ENCODE measurements at regions not wholly inside any gene's neighbourhood (a gene's known extent, or its start where the extent isn't known, plus 50 kb on each side); places are given as distances from the start of the nearest gene placed in this dataset.

DNA sequence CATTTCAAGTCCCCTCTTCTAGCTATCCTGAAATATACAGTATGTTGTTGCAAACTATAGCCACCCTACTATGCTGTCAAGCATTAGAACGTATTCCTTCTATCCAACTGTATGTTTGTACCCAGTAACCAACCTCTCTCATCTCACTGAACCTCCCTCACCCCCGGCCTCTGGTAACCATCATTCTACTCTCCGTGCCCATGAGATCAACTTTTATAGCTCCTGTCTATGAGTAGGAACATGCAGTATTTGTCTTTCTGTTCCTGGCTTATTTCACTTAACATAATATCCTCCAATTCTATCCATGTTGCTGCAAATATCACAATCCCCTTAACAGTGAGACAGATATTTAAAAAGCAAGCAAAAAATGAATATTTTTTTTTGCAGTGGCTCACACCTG lies 196.9 kb downstream of the PAX1 start:
- Histone ChIP-seq H3K4me2 (ENCODE audit: low read length) (no peak overlapping the region), H3K79me2 (ENCODE audit: low read length) (no peaks in the 10 kb centered on the region), H3K27ac (ENCODE audit: low read length) (no peak overlapping the region), H3K4me1 (ENCODE audit: insufficient read depth, low read length) (no peaks in the 10 kb centered on the region), H2AFZ (ENCODE audit: low read length) (no peak overlapping the region), H4K20me1 (ENCODE audit: low read length) (no peaks in the 10 kb centered on the region), H3K27me3 (ENCODE audit: low read length) (no peaks in the 10 kb centered on the region), H3F3A (ENCODE audit: low read length, unreplicated experiment) (no peaks in the 10 kb centered on the region), H3K9me3 (ENCODE audit: low read length) (no peaks in the 10 kb centered on the region), H3K9me2 (replicated peaks; ENCODE audit: low read length) (no peaks in the 10 kb centered on the region), H3K9ac (ENCODE audit: low read length) (no peak overlapping the region), H3K36me3 (ENCODE audit: low read depth, low read length) (no peaks in the 10 kb centered on the region), H3K4me3 (ENCODE audit: low read length) (no peak overlapping the region)
- ATAC-seq (no peak), DNase-seq (no peak)
- CTCF ChIA-PET, result no interaction called here
- TF ChIP-seq, protein P1, sequence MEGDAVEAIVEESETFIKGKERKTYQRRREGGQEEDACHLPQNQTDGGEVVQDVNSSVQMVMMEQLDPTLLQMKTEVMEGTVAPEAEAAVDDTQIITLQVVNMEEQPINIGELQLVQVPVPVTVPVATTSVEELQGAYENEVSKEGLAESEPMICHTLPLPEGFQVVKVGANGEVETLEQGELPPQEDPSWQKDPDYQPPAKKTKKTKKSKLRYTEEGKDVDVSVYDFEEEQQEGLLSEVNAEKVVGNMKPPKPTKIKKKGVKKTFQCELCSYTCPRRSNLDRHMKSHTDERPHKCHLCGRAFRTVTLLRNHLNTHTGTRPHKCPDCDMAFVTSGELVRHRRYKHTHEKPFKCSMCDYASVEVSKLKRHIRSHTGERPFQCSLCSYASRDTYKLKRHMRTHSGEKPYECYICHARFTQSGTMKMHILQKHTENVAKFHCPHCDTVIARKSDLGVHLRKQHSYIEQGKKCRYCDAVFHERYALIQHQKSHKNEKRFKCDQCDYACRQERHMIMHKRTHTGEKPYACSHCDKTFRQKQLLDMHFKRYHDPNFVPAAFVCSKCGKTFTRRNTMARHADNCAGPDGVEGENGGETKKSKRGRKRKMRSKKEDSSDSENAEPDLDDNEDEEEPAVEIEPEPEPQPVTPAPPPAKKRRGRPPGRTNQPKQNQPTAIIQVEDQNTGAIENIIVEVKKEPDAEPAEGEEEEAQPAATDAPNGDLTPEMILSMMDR (conservative IDR thresholded peaks at IDR 0.05; ENCODE audit: low read depth, low read length), result no peak
- no peak for TF ChIP-seq EZH2 (IDR thresholded peaks at IDR 0.05; ENCODE audit: low read length, unreplicated experiment)
- no peak for TF ChIP-seq EZH2phosphoT487 (IDR thresholded peaks at IDR 0.05; ENCODE audit: borderline replicate concordance, low read length)
- intact Hi-C loops (cut with micrococcal nuclease), result no loop called here
- POLR2A ChIA-PET (ENCODE audit: unreplicated experiment), result no interaction called here
- no TSS peak for BruUV-seq (replicated peaks)

DNA sequence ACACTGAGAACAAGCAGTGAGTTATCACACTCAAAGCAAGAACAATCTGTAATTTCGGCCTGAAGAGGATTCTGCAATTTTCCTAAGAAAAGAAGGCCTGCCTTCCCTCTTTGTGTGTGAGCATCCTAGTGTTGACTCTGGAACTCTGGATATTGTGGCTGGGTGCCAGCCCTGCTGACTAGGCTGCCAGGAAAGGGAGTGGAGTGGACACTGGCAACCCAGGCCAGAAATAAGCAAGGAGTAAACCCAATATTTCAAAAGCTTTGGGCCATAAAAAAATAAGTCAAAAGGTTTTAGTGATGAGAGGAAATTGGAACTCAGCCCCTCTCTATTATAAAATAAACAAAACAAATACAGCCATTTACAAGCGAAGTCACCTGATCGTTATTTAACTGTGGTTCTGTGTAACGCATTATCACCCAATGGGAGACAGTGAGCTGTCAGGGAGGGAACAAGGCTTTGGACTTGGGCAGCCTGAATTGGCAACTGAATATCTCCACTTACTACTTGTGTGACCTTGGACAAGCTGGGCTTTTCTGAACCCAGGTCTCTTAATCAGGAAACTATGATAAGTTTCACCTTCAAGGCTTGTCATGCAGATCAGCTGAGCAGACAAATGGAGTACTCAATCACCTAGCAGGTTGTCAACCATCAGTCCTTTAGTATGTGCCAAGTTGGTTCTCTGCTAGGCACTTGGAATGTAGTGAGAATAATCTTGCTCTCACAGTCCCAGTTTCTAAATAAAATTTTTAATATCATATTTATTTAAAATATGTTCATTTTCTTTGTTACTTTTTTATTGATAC lies 196.2 kb downstream of the PAX1 start:
- H4K20me1 ChIP-seq (ENCODE audit: low read length), result no peaks in the 10 kb centered on the region
- H2AFZ ChIP-seq (ENCODE audit: low read length), result no peak overlapping the region
- H3K27ac ChIP-seq (ENCODE audit: low read length), result no peak overlapping the region
- no peak overlapping the region for H3K4me2 ChIP-seq (ENCODE audit: low read length)
- DNase-seq (peak; percentile 7), ATAC-seq (no peak)
- H3K9me3 ChIP-seq (ENCODE audit: low read length), result no peaks in the 10 kb centered on the region
- H3K9me2 ChIP-seq (replicated peaks; ENCODE audit: low read length), result no peaks in the 10 kb centered on the region
- ChIA-PET CTCF (no interaction called here), POLR2A (ENCODE audit: unreplicated experiment) (no interaction called here)
- no peaks in the 10 kb centered on the region for H3F3A ChIP-seq (ENCODE audit: low read length, unreplicated experiment)
- no peaks in the 10 kb centered on the region for H3K27me3 ChIP-seq (ENCODE audit: low read length)
- no peak overlapping the region for H3K9ac ChIP-seq (ENCODE audit: low read length)
- TF ChIP-seq EZH2 (IDR thresholded peaks at IDR 0.05; ENCODE audit: low read length, unreplicated experiment) (no peak), EZH2phosphoT487 (IDR thresholded peaks at IDR 0.05; ENCODE audit: borderline replicate concordance, low read length) (no peak)
- TF ChIP-seq, protein P1 (conservative IDR thresholded peaks at IDR 0.05; ENCODE audit: low read depth, low read length), result no peak
- H3K79me2 ChIP-seq (ENCODE audit: low read length), result no peaks in the 10 kb centered on the region
- BruUV-seq (replicated peaks), result no TSS peak
- no peaks in the 10 kb centered on the region for H3K4me1 ChIP-seq (ENCODE audit: insufficient read depth, low read length)
- no peak overlapping the region for H3K4me3 ChIP-seq (ENCODE audit: low read length)
- no peaks in the 10 kb centered on the region for H3K36me3 ChIP-seq (ENCODE audit: low read depth, low read length)
- intact Hi-C loops (cut with micrococcal nuclease), result no loop called here

DNA sequence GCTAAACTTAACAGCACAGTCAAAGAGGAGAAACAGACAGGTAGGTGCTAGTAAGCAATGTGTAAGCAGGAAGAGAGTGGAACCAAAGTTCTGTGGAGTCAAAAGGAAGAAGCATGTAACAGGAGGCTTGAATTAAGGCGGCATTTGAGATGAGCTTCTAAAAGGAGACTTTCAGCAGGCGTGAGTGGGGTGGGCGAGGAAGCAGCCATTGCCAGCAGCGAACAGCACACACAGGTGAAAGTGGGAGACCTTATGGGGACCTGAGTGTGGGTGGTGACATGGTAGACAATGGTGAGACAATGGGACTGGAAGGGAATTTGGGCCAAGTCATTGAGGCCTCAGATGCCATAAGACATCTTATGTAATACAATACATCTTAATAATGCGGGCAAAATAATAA lies 195.0 kb downstream of the PAX1 start:
- Histone ChIP-seq H3K36me3 (ENCODE audit: low read depth, low read length) (no peaks in the 10 kb centered on the region), H3K9ac (ENCODE audit: low read length) (no peak overlapping the region), H4K20me1 (ENCODE audit: low read length) (no peaks in the 10 kb centered on the region), H3K4me1 (ENCODE audit: insufficient read depth, low read length) (no peaks in the 10 kb centered on the region), H3K27ac (ENCODE audit: low read length) (no peak overlapping the region), H2AFZ (ENCODE audit: low read length) (no peak overlapping the region), H3K27me3 (ENCODE audit: low read length) (no peaks in the 10 kb centered on the region), H3F3A (ENCODE audit: low read length, unreplicated experiment) (no peaks in the 10 kb centered on the region), H3K4me3 (ENCODE audit: low read length) (no peak overlapping the region), H3K79me2 (ENCODE audit: low read length) (no peaks in the 10 kb centered on the region), H3K9me2 (replicated peaks; ENCODE audit: low read length) (no peaks in the 10 kb centered on the region), H3K4me2 (ENCODE audit: low read length) (no peak overlapping the region), H3K9me3 (ENCODE audit: low read length) (no peaks in the 10 kb centered on the region)
- ChIA-PET POLR2A (ENCODE audit: unreplicated experiment) (no interaction called here), CTCF (no interaction called here)
- DNase-seq (no peak), ATAC-seq (no peak)
- BruUV-seq (replicated peaks), result no TSS peak
- TF ChIP-seq EZH2phosphoT487 (IDR thresholded peaks at IDR 0.05; ENCODE audit: borderline replicate concordance, low read length) (no peak), EZH2 (IDR thresholded peaks at IDR 0.05; ENCODE audit: low read length, unreplicated experiment) (no peak)
- TF ChIP-seq, protein P1 (conservative IDR thresholded peaks at IDR 0.05; ENCODE audit: low read depth, low read length), result no peak
- intact Hi-C loops (cut with micrococcal nuclease), result no loop called here

Data from PC-3 (cell line).